ENCODE measurements at regions not wholly inside any gene's neighbourhood (a gene's known extent, or its start where the extent isn't known, plus 50 kb on each side); places are given as distances from the start of the nearest gene placed in this dataset.

DNA sequence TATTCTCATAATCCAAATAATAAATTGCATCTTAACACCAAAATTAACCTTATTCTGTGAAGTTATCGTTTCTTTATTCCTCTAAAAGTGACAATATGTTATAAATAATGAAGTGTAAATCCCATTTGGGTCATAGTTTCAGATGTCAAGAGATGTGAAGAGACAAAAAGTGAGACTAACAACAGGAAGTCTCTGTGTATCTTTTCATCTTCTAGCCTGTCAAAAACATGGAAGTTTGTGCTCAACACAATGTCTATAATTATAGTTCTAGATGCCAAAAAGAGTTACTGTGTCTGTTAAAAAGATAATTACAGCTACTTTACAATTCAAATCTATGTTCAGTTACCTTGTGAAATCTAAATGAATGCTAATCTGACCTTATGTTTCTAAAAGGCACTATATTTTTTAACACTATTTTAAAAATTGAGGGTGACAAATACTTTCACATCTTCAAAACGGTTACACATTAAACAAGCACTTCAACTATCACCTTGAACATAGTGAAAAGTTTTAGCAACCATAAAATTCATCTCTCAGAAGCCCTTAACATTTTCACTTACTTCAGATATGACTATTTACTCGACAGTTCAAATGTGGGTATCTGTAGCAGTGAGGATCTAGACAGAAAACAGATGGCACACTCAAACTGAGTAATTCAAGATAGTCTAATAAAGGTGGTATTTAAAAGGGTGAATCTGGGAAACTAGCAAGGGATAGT, 509.8 kb downstream of the ARAP2 start:
- TF ChIP-seq EZH2 (IDR thresholded peaks at IDR 0.05), result no peak
- no peak for TF ChIP-seq CTCF (IDR thresholded peaks at IDR 0.05 in 2 of 3, conservative IDR thresholded peaks at IDR 0.05 in 1 of 3; ENCODE audit: borderline replicate concordance in 1 of 3, insufficient read depth in 1 of 3, low read depth in 2 of 3, low read length in 2 of 3)

Data from HCT116 (cell line).